ENCODE measurements at regions not wholly inside any gene's neighbourhood (a gene's known extent, or its start where the extent isn't known, plus 50 kb on each side); places are given as distances from the start of the nearest gene placed in this dataset.

- peaks cover 2% of the 10 kb centered on the region; the same call in 1 of the 2 replicates for H3K4me1 ChIP-seq (ENCODE audit: control insufficient read depth, insufficient read depth, low read length)
- no peaks in the 10 kb centered on the region for H3K9me3 ChIP-seq (ENCODE audit: control insufficient read depth, insufficient read depth, low read length)
- H3K27ac ChIP-seq (ENCODE audit: low read length): no peak overlapping the region
- H3K4me3 ChIP-seq (ENCODE audit: low read length): no peak overlapping the region
- no peaks in the 10 kb centered on the region for H3K27me3 ChIP-seq (ENCODE audit: control insufficient read depth, insufficient read depth, low read length)
- no CpG with 5 or more reads among the region's 6 CpGs for WGBS (ENCODE audit: insufficient coverage, insufficient read length)
- DNase-seq (ENCODE audit: low read depth, low spot score): no peak
- no peaks in the 10 kb centered on the region for H3K36me3 ChIP-seq (ENCODE audit: control insufficient read depth, insufficient read depth, low read length)
These were observed 450.1 kb downstream of the SLC4A3 start for GRCh38 chr2:220077488-220077887.

GRCh38 chr2:220078439-220078838 is 451.0 kb downstream of the SLC4A3 start:
- DNase-seq (ENCODE audit: low read depth, low spot score): no peak
- no peak overlapping the region for H3K4me3 ChIP-seq (ENCODE audit: low read length)

GRCh38 chr2:220079595-220079994 is 452.2 kb downstream of the SLC4A3 start:
- WGBS (ENCODE audit: insufficient coverage, insufficient read length): no CpG with 5 or more reads among the region's 1 CpG
- Histone ChIP-seq H3K27ac (ENCODE audit: low read length) (no peak overlapping the region), H3K4me3 (ENCODE audit: low read length) (no peak overlapping the region), H3K27me3 (ENCODE audit: control insufficient read depth, insufficient read depth, low read length) (no peaks in the 10 kb centered on the region), H3K4me1 (ENCODE audit: control insufficient read depth, insufficient read depth, low read length) (peaks cover 2% of the 10 kb centered on the region; the same call in 1 of the 2 replicates), H3K36me3 (ENCODE audit: control insufficient read depth, insufficient read depth, low read length) (no peaks in the 10 kb centered on the region), H3K9me3 (ENCODE audit: control insufficient read depth, insufficient read depth, low read length) (no peaks in the 10 kb centered on the region)
- no peak for DNase-seq (ENCODE audit: low read depth, low spot score)

More at GRCh38 chr2:220078439-220078838, 451.0 kb downstream of the SLC4A3 start:
- WGBS (ENCODE audit: insufficient coverage, insufficient read length): no CpG with 5 or more reads among the region's 2 CpGs
- H3K27me3 ChIP-seq (ENCODE audit: control insufficient read depth, insufficient read depth, low read length): no peaks in the 10 kb centered on the region
- no peaks in the 10 kb centered on the region for H3K9me3 ChIP-seq (ENCODE audit: control insufficient read depth, insufficient read depth, low read length)
- H3K36me3 ChIP-seq (ENCODE audit: control insufficient read depth, insufficient read depth, low read length): no peaks in the 10 kb centered on the region
- peaks cover 2% of the 10 kb centered on the region; the same call in 1 of the 2 replicates for H3K4me1 ChIP-seq (ENCODE audit: control insufficient read depth, insufficient read depth, low read length)
- H3K27ac ChIP-seq (ENCODE audit: low read length): no peak overlapping the region

GRCh38 chr2:220081171-220081570 is 453.7 kb downstream of the SLC4A3 start:
- H3K27me3 ChIP-seq (ENCODE audit: control insufficient read depth, insufficient read depth, low read length): no peaks in the 10 kb centered on the region
- H3K9me3 ChIP-seq (ENCODE audit: control insufficient read depth, insufficient read depth, low read length): no peaks in the 10 kb centered on the region
- DNase-seq (ENCODE audit: low read depth, low spot score): no peak
- no peak overlapping the region for H3K4me3 ChIP-seq (ENCODE audit: low read length)
- H3K27ac ChIP-seq (ENCODE audit: low read length): no peak overlapping the region
- H3K4me1 ChIP-seq (ENCODE audit: control insufficient read depth, insufficient read depth, low read length): peaks cover 2% of the 10 kb centered on the region; the same call in 1 of the 2 replicates
- WGBS (ENCODE audit: insufficient coverage, insufficient read length): no CpG with 5 or more reads among the region's 4 CpGs
- no peaks in the 10 kb centered on the region for H3K36me3 ChIP-seq (ENCODE audit: control insufficient read depth, insufficient read depth, low read length)

- Histone ChIP-seq H3K27ac (ENCODE audit: low read length) (no peak overlapping the region), H3K27me3 (ENCODE audit: control insufficient read depth, insufficient read depth, low read length) (no peaks in the 10 kb centered on the region), H3K9me3 (ENCODE audit: control insufficient read depth, insufficient read depth, low read length) (no peaks in the 10 kb centered on the region), H3K4me1 (ENCODE audit: control insufficient read depth, insufficient read depth, low read length) (no peaks in the 10 kb centered on the region), H3K4me3 (ENCODE audit: low read length) (no peak overlapping the region), H3K36me3 (ENCODE audit: control insufficient read depth, insufficient read depth, low read length) (no peaks in the 10 kb centered on the region)
- DNase-seq (ENCODE audit: low read depth, low spot score): no peak
- no CpG with 5 or more reads among the region's 3 CpGs for WGBS (ENCODE audit: insufficient coverage, insufficient read length)
These were observed 462.6 kb downstream of the SLC4A3 start for GRCh38 chr2:220090050-220090449.

GRCh38 chr2:220096406-220096805 is 469.0 kb downstream of the SLC4A3 start:
- H3K27ac ChIP-seq (ENCODE audit: low read length): no peak overlapping the region
- DNase-seq (ENCODE audit: low read depth, low spot score): no peak
- H3K4me3 ChIP-seq (ENCODE audit: low read length): no peak overlapping the region
- H3K27me3 ChIP-seq (ENCODE audit: control insufficient read depth, insufficient read depth, low read length): no peaks in the 10 kb centered on the region
- no CpG with 5 or more reads among the region's 2 CpGs for WGBS (ENCODE audit: insufficient coverage, insufficient read length)
- H3K36me3 ChIP-seq (ENCODE audit: control insufficient read depth, insufficient read depth, low read length): no peaks in the 10 kb centered on the region
- no peaks in the 10 kb centered on the region for H3K4me1 ChIP-seq (ENCODE audit: control insufficient read depth, insufficient read depth, low read length)
- no peaks in the 10 kb centered on the region; the same call in 1 of the 2 replicates for H3K9me3 ChIP-seq (ENCODE audit: control insufficient read depth, insufficient read depth, low read length)

- no peak overlapping the region for H3K4me3 ChIP-seq (ENCODE audit: low read length)
- no peaks in the 10 kb centered on the region for H3K27me3 ChIP-seq (ENCODE audit: control insufficient read depth, insufficient read depth, low read length)
- no peak for DNase-seq (ENCODE audit: low read depth, low spot score)
- H3K36me3 ChIP-seq (ENCODE audit: control insufficient read depth, insufficient read depth, low read length): no peaks in the 10 kb centered on the region
- H3K9me3 ChIP-seq (ENCODE audit: control insufficient read depth, insufficient read depth, low read length): no peaks in the 10 kb centered on the region; the same call in 1 of the 2 replicates
- no peak overlapping the region for H3K27ac ChIP-seq (ENCODE audit: low read length)
- no CpG with 5 or more reads among the region's 6 CpGs for WGBS (ENCODE audit: insufficient coverage, insufficient read length)
- H3K4me1 ChIP-seq (ENCODE audit: control insufficient read depth, insufficient read depth, low read length): no peaks in the 10 kb centered on the region
These were observed 474.6 kb downstream of the SLC4A3 start for GRCh38 chr2:220101980-220102379.

- no peaks in the 10 kb centered on the region for H3K4me1 ChIP-seq (ENCODE audit: control insufficient read depth, insufficient read depth, low read length)
- DNase-seq (ENCODE audit: low read depth, low spot score): no peak
- WGBS (ENCODE audit: insufficient coverage, insufficient read length): no CpG with 5 or more reads among the region's 2 CpGs
These were observed 476.2 kb downstream of the SLC4A3 start for GRCh38 chr2:220103596-220103995.

GRCh38 chr2:220104871-220105351 is 477.5 kb downstream of the SLC4A3 start:
- Histone ChIP-seq H3K4me3 (ENCODE audit: low read length) (no peak overlapping the region), H3K27me3 (ENCODE audit: control insufficient read depth, insufficient read depth, low read length) (no peaks in the 10 kb centered on the region), H3K4me1 (ENCODE audit: control insufficient read depth, insufficient read depth, low read length) (no peaks in the 10 kb centered on the region), H3K36me3 (ENCODE audit: control insufficient read depth, insufficient read depth, low read length) (no peaks in the 10 kb centered on the region), H3K9me3 (ENCODE audit: control insufficient read depth, insufficient read depth, low read length) (no peaks in the 10 kb centered on the region), H3K27ac (ENCODE audit: low read length) (no peak overlapping the region)
- no peak for DNase-seq (ENCODE audit: low read depth, low spot score)
- WGBS (ENCODE audit: insufficient coverage, insufficient read length): no CpG with 5 or more reads among the region's 7 CpGs

More at GRCh38 chr2:220103596-220103995, 476.2 kb downstream of the SLC4A3 start:
- H3K27ac ChIP-seq (ENCODE audit: low read length): no peak overlapping the region
- H3K36me3 ChIP-seq (ENCODE audit: control insufficient read depth, insufficient read depth, low read length): no peaks in the 10 kb centered on the region
- no peak overlapping the region for H3K4me3 ChIP-seq (ENCODE audit: low read length)
- H3K27me3 ChIP-seq (ENCODE audit: control insufficient read depth, insufficient read depth, low read length): no peaks in the 10 kb centered on the region
- H3K9me3 ChIP-seq (ENCODE audit: control insufficient read depth, insufficient read depth, low read length): no peaks in the 10 kb centered on the region

GRCh38 chr2:220106065-220106464 is 478.6 kb downstream of the SLC4A3 start:
- Histone ChIP-seq H3K36me3 (ENCODE audit: control insufficient read depth, insufficient read depth, low read length) (no peaks in the 10 kb centered on the region), H3K4me1 (ENCODE audit: control insufficient read depth, insufficient read depth, low read length) (no peaks in the 10 kb centered on the region), H3K27ac (ENCODE audit: low read length) (no peak overlapping the region), H3K27me3 (ENCODE audit: control insufficient read depth, insufficient read depth, low read length) (no peaks in the 10 kb centered on the region), H3K4me3 (ENCODE audit: low read length) (no peak overlapping the region), H3K9me3 (ENCODE audit: control insufficient read depth, insufficient read depth, low read length) (no peaks in the 10 kb centered on the region)
- no peak for DNase-seq (ENCODE audit: low read depth, low spot score)
- no CpG with 5 or more reads among the region's 2 CpGs for WGBS (ENCODE audit: insufficient coverage, insufficient read length)

GRCh38 chr2:220107380-220107791 is 480.0 kb downstream of the SLC4A3 start:
- WGBS (ENCODE audit: insufficient coverage, insufficient read length): no CpG with 5 or more reads among the region's 4 CpGs

More at GRCh38 chr2:220107380-220107791, 480.0 kb downstream of the SLC4A3 start:
- Histone ChIP-seq H3K4me1 (ENCODE audit: control insufficient read depth, insufficient read depth, low read length) (no peaks in the 10 kb centered on the region), H3K27ac (ENCODE audit: low read length) (no peak overlapping the region), H3K27me3 (ENCODE audit: control insufficient read depth, insufficient read depth, low read length) (no peaks in the 10 kb centered on the region), H3K4me3 (ENCODE audit: low read length) (no peak overlapping the region), H3K36me3 (ENCODE audit: control insufficient read depth, insufficient read depth, low read length) (no peaks in the 10 kb centered on the region), H3K9me3 (ENCODE audit: control insufficient read depth, insufficient read depth, low read length) (no peaks in the 10 kb centered on the region)
- DNase-seq (ENCODE audit: low read depth, low spot score): no peak
